ENCODE measurements at regions not wholly inside any gene's neighbourhood (a gene's known extent, or its start where the extent isn't known, plus 50 kb on each side); places are given as distances from the start of the nearest gene placed in this dataset.

DNA sequence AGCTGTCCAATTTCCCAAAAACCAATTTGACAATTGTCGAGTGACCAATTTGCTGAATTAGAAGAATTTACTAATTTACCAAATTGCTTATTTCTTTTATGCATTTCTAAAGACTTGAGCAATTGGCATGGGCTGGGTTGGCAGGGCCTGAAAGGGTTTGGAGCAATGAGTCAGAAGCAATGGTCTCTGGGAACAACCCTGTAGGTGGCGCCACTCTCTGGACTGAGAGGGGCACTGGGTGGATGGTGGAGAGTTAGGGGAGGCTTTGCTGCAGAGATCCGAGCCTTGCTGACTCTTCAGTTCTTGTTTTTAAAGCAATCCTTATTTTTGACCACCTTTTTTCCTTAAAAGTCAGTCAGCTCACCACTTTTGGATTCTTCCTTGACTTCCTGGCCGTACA, 71.5 kb upstream of the RPS23 start (continued):
- no peak for TF ChIP-seq IFI16 (CRISPR knock-in tag; IDR thresholded peaks at IDR 0.05)
- no peak for TF ChIP-seq BCOR (IDR thresholded peaks at IDR 0.05)
- TF ChIP-seq, protein P1, sequence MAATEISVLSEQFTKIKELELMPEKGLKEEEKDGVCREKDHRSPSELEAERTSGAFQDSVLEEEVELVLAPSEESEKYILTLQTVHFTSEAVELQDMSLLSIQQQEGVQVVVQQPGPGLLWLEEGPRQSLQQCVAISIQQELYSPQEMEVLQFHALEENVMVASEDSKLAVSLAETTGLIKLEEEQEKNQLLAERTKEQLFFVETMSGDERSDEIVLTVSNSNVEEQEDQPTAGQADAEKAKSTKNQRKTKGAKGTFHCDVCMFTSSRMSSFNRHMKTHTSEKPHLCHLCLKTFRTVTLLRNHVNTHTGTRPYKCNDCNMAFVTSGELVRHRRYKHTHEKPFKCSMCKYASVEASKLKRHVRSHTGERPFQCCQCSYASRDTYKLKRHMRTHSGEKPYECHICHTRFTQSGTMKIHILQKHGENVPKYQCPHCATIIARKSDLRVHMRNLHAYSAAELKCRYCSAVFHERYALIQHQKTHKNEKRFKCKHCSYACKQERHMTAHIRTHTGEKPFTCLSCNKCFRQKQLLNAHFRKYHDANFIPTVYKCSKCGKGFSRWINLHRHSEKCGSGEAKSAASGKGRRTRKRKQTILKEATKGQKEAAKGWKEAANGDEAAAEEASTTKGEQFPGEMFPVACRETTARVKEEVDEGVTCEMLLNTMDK (IDR thresholded peaks at IDR 0.05; ENCODE audit: borderline replicate concordance, insufficient read depth, low read depth, low read length, poor library complexity, severe bottlenecking): peak; percentile 90
- TF ChIP-seq JUND (IDR thresholded peaks at IDR 0.05; ENCODE audit: borderline replicate concordance, low read depth, low read length): peak; percentile 46
- 0 out of 3 replicates have a peak, but pooled peaks have one; percentile 36 for TF ChIP-seq JUND (tag; IDR thresholded peaks at IDR 0.05; ENCODE audit: borderline replicate concordance, low read depth, low read length)
- peak in 1 of 3 experiments; percentile 26 for TF ChIP-seq YY1 (IDR thresholded peaks at IDR 0.05; ENCODE audit: borderline replicate concordance in 1 of 3, control insufficient read depth in 1 of 3, extremely low read depth in 1 of 3, insufficient read depth in 3 of 3, insufficient read length in 1 of 3, insufficient replicate concordance in 2 of 3, low read depth in 1 of 3, low read length in 2 of 3)
- TF ChIP-seq, protein P2, sequence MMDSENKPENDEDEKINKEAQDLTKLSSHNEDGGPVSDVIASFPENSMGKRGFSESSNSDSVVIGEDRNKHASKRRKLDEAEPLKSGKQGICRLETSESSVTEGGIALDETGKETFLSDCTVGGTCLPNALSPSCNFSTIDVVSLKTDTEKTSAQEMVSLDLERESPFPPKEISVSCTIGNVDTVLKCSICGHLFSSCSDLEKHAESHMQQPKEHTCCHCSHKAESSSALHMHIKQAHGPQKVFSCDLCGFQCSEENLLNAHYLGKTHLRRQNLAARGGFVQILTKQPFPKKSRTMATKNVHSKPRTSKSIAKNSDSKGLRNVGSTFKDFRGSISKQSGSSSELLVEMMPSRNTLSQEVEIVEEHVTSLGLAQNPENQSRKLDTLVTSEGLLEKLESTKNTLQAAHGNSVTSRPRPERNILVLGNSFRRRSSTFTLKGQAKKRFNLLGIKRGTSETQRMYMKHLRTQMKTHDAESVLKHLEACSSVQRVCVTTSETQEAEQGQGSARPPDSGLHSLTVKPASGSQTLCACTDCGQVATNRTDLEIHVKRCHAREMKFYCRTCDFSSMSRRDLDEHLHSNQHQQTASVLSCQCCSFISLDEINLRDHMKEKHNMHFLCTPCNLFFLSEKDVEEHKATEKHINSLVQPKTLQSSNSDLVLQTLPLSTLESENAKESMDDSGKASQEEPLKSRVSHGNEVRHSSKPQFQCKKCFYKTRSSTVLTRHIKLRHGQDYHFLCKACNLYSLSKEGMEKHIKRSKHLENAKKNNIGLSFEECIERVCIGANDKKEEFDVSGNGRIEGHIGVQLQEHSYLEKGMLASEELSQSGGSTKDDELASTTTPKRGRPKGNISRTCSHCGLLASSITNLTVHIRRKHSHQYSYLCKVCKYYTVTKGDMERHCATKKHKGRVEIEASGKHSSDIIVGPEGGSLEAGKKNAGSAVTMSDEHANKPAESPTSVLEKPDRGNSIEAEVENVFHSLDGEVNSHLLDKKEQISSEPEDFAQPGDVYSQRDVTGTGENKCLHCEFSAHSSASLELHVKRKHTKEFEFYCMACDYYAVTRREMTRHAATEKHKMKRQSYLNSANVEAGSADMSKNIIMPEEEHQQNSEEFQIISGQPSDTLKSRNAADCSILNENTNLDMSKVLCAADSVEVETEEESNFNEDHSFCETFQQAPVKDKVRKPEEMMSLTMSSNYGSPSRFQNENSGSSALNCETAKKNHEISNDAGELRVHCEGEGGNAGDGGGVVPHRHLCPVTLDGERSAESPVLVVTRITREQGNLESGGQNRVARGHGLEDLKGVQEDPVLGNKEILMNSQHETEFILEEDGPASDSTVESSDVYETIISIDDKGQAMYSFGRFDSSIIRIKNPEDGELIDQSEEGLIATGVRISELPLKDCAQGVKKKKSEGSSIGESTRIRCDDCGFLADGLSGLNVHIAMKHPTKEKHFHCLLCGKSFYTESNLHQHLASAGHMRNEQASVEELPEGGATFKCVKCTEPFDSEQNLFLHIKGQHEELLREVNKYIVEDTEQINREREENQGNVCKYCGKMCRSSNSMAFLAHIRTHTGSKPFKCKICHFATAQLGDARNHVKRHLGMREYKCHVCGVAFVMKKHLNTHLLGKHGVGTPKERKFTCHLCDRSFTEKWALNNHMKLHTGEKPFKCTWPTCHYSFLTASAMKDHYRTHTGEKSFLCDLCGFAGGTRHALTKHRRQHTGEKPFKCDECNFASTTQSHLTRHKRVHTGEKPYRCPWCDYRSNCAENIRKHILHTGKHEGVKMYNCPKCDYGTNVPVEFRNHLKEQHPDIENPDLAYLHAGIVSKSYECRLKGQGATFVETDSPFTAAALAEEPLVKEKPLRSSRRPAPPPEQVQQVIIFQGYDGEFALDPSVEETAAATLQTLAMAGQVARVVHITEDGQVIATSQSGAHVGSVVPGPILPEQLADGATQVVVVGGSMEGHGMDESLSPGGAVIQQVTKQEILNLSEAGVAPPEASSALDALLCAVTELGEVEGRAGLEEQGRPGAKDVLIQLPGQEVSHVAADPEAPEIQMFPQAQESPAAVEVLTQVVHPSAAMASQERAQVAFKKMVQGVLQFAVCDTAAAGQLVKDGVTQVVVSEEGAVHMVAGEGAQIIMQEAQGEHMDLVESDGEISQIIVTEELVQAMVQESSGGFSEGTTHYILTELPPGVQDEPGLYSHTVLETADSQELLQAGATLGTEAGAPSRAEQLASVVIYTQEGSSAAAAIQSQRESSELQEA (IDR thresholded peaks at IDR 0.05; ENCODE audit: low read depth): no peak
- TF ChIP-seq RAD21 (CRISPR knock-in tag; conservative IDR thresholded peaks at IDR 0.05 in 1 of 2, IDR thresholded peaks at IDR 0.05 in 1 of 2): peak; percentile 24 to 54; a peak in 2 of 4 replicates
- TF ChIP-seq ELF2 (CRISPR knock-in tag; IDR thresholded peaks at IDR 0.05): no peak
- TF ChIP-seq ZNF212 (CRISPR knock-in tag; IDR thresholded peaks at IDR 0.05): no peak
- TF ChIP-seq, protein P3, sequence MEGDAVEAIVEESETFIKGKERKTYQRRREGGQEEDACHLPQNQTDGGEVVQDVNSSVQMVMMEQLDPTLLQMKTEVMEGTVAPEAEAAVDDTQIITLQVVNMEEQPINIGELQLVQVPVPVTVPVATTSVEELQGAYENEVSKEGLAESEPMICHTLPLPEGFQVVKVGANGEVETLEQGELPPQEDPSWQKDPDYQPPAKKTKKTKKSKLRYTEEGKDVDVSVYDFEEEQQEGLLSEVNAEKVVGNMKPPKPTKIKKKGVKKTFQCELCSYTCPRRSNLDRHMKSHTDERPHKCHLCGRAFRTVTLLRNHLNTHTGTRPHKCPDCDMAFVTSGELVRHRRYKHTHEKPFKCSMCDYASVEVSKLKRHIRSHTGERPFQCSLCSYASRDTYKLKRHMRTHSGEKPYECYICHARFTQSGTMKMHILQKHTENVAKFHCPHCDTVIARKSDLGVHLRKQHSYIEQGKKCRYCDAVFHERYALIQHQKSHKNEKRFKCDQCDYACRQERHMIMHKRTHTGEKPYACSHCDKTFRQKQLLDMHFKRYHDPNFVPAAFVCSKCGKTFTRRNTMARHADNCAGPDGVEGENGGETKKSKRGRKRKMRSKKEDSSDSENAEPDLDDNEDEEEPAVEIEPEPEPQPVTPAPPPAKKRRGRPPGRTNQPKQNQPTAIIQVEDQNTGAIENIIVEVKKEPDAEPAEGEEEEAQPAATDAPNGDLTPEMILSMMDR (IDR thresholded peaks at IDR 0.05 in 2 of 3, conservative IDR thresholded peaks at IDR 0.05 in 1 of 3; ENCODE audit: insufficient read depth in 2 of 3, low read depth in 1 of 3, low read length in 3 of 3): peak; percentile 57 to 67 (median 66)
